HG03520 (cell line): ENCODE measurements at regions not wholly inside any gene's neighbourhood (a gene's known extent, or its start where the extent isn't known, plus 50 kb on each side); places are given as distances from the start of the nearest gene placed in this dataset.

Source experiments
- ATAC-seq: cut with Tn5 transposase; IDR thresholded peaks from one replicate; pipeline ENCODE4 v1.9.1; 2021; ENCODE audit warnings: mild to moderate bottlenecking, moderate library complexity; ENCODE audit not compliant: unreplicated experiment

DNA sequence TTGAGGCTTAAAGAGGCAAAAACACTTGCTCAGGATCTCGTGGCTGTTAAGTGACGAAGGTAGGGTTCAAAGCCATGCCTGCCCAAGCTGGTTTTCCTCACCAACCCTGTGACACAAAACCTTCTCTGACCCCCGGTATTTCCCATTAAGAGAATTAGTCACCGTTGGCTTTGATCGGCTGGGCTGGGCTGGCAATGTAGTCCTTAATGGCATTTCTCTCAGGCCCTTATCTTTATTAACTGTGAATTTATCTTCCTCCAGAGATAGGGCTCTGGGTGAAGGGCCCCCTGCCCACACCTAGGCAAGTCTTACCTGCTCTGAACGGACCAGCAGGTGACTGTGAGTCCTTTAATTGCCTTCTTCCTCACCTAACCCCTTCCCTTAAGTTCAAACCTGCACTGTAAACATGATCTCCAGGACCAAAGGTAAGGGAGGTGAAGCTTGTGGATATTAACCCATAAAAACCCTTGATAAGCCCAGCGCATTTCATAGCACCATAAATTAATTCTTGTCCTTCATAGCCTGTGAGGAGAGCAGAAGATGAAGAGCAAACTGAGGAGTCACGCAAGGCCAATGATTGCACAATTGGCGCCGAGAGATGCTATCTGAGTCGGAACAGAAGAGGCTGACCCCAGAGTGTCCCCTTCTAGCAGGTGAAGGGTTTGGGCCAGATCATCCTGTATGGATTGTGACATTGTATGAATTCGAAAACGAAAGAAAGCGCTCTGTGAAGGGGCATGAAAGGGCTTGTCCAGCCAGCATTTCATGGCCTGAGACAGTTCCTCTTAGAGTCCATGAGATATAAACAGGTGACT is 790.8 kb upstream of the TBX3 start:
- no peak for ATAC-seq

DNA sequence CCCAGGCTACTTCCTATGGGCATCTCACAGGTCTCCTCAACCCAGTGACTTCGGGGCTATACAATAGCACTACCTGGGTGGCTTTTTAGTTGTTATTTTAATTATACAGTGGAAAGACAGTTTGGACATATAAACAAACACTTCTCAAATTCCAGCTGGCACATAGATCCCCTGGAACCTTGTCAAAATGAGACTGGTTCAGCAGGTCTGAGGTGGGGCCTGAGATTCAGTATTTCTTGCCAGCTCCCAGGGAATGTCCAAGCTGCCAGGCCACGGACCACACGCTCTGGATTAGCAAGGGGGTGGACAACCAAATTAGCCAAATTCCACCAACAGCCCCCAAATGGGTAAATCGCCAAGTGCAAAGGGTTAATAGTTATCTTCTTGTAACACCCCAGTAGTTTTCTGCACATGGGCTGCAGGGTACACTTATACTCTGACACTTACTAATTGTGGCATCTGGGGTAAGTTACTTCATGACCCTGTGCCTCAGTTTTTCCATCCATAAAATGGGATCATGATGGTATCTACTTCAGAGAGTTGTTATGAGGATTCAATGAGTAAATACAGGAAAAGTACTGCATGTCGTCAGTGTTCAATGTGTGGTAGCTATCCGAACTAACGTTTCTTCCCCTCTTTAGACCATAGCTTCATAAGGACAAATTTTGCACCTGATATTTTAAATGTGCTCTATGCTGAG is 789.4 kb upstream of the TBX3 start:
- no peak for ATAC-seq

DNA sequence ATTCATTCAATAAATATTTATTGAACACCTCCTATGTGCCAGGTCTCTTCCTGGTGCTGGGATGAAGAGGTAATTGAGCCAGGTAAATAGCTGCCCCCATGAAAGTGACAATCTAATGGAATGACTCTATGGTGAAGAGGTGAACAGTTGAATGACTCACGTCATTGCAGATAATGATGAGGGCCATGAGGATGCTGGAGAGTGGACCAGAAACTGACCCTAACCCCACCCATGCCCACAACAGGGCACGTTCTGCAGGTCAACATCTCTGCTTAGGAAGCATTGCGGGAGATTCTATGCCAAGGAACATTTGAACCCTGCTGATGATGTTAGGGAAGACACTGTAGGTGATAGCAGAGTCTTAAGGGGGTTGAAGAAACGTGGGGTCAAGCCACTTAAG is 788.9 kb upstream of the TBX3 start:
- ATAC-seq, result no peak

DNA sequence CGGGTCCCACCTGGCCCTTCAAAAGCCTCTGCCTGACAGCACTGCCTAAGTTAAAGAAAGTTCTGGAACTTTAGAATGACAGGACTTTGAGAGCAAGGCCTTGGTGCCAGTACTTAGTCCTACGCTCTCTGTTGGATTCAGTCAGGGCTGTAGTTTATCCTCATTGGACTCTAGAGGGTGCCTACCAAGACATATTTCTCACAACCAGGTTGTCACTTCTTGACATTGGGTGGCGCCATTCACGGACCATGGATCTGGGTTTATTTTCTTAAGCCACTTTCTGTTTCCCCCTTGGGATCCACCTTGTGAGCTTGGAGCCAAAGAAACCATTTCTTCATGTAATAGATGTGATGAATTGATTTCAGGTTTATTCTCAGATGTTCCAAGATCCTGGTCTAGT is 787.0 kb upstream of the TBX3 start:
- no peak for ATAC-seq

DNA sequence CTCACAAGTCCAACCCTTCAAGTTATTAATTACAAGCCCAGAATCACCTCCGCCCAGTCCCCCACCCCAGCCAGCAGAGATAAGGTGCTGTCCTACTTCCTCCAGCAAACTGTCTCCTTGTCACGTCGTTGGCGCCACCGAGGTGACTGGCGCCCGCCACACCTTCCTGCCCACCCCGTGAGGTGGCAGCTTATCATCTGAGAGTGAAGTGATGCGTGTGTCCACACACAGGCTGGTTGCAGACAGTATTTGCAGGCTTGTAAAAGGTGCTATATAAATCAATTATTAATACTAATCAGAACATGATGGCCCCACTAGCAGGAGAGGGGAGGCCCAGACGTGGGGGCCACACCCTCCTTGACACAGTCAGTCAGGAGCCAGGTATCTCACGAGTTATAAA is 786.6 kb upstream of the TBX3 start:
- no peak for ATAC-seq

DNA sequence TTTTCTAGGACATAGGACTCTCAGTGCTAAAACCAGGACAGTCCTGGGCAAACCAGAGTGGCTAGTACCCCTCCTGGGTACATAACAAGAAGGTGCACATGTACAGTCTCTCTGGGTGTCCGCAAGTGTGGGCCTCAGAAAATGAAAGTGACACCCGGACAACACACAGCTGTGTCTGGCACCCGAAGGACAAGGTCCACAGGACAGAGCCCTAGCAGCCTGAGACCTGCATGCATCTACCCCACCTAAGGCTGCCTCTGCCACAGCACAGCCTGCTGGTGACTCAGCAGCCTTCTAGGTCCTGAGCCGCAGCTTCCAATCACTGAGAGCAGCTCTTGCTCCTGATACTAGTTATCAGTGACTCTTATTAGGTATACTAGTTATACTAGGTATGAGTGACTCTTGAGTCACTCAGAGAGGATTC is 784.1 kb upstream of the TBX3 start:
- ATAC-seq, result no peak

DNA sequence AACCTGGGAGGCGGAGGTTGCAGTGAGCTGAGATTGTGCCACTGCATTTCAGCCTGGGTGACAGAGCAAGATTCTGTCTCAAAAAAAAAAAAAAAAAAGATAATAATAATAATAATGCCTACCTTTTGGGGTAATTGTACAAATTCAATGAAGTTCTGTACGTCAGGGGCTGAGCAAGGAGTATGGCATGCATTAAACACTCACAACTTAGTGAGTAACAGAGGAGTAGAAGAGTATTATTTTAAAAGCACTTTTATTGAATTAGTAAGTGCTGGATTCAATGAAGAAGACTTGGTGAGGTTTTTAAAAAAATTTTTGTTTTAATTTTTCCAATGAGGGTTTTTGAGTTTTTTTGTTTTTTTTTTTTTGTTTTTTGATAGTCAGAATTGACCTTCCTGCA is 783.6 kb upstream of the TBX3 start:
- no peak for ATAC-seq

DNA sequence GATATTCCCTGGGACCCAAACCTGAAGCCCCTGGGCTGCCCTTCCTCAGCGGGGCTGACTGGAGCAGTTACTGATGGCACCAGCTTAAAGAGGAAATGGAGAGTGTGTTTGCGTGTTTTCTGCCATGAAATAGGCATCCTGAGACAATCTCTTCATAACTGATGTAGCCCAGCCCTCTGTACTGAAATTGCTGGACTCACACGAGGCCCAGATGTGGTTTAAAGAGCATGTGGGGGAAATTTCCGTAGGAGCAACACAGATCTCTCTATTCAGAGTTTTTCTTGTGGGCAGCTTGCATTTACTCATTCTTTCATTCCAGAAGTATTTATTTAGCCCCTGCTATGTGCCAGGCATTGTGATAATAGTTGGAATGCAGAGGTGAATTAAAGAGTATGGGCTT is 782.1 kb upstream of the TBX3 start:
- ATAC-seq, result no peak

DNA sequence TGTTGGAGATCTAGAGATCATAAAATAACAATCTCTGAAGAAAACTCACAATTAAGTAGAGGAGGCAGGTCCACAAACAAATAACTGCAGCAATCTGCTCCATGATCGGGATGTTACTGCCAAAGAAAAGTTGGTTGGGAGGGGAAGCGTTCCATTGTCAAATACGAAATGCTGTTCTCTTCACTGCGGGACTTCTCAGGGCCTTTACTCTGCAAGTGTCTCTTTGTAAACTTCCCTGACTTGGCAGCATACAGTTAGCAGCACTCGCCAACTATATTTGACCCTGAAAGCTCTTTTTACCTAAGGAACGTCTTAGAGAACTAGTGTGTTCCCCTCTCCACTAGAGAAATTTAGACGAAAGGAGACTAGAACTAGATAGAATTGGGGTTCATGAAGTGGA is 780.7 kb upstream of the TBX3 start:
- ATAC-seq, result no peak

DNA sequence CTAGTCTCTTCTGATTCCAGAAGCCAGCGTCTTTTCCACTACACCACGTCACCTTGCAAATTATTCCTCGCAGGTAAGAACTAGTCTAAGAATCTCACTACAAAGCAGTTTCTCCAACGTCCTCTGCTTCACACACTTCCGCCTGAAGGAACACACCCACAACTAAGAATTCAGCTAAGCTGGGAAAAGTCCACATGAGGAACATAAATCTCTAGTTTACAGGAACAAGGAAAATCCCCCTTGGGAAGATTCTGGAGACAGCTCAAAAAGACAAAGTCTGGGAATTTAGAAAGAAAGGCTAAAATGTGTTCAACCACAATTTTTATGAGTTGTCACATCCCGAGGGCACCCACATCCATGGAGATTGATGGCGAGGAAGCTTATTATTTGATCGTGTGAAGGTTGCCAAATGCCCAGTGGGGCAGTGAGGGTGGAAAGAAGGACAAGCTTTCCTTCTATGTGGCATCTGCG is 780.2 kb upstream of the TBX3 start:
- ATAC-seq, result no peak

DNA sequence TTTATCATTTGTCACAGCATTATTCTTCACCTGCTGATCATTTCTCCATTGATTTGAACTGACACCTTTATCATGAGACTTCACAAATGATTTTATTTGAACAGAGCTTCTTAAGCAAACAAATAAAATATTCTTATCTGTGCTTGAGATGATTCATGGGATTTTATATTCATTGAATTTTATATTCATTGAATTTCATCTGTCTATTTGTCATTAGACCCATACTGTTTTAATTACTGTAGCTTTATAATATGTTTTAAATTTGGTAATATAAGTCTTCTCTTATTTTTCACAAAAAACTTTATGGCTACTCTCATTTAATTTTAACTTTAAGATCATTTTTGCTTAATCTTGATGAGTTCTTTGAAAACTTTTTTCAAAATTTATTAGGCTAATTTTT is 777.4 kb upstream of the TBX3 start:
- ATAC-seq, result no peak

DNA sequence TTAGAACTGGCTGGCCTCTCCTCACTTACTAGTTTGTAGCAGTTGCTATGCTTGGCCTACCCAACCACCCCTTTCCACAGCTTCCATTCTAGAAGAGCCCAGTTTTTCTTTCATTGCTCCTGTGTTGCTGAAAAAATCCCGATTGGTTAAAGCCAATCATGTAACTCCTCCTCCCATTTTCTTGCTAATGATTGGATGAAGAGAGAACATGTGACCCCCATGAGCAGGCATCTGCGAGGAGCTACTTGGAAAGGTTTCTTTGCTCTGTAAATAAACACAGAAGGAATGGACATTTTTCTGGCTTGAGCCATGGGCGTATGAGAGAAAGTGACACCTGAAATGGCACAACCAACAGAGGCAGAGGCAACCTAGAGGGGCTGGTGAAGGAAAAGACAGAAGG is 773.8 kb upstream of the TBX3 start:
- no peak for ATAC-seq

DNA sequence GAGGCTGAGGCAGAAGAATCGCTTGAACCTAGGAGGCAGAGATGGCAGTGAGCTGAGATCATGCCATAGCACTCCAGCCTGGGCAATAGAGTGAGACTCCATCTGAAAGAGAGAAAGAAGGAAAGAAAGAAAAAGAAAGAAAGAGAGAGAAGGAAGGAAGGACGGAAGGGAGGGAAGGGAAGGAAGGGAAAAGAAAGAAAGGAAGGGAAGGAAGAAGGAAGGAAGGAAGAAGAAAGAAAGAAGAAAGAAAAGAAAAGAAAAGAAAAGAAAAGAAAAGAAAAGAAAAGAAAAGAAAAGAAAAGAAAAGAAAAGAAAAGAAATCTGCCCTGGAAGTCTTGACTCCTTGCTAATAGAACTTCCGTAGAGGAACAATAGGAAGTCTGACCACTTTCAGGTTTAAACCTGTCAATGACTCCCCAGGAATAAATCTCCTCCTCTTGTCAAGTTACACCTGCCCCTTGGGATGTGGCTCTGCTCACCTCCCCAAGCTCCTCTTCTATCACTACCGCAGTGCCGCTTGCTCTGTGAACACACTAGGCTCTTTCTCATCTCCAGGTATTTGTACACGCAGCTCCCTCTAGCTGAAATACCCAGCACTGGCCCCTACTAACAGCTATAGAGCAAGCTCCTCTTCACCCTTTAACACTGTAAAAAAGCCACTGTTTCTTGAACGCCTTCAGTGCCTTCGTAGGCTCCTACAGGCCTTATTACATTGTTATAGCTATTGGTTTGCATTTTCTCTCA is 773.1 kb upstream of the TBX3 start:
- no peak for ATAC-seq

DNA sequence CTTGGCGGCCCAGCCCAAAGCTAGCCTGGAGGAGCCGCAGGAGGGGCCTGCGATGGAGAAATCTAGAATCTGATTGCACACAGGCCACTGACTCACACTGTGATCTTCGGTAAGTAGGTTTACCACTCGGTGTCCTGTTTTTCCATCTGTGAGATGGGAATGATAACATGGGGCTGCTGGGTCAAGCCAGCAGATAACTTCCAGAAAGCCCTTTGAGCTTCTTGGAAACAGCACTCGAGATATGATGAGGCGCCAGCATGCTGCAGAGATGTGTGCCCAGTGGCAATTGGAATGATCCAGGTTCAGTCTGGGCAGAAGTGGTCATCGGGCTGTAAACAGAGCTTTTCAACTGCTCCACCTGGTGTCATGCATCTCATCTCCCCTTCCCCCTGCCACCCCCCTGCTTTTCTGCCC is 771.3 kb upstream of the TBX3 start:
- ATAC-seq, result no peak

DNA sequence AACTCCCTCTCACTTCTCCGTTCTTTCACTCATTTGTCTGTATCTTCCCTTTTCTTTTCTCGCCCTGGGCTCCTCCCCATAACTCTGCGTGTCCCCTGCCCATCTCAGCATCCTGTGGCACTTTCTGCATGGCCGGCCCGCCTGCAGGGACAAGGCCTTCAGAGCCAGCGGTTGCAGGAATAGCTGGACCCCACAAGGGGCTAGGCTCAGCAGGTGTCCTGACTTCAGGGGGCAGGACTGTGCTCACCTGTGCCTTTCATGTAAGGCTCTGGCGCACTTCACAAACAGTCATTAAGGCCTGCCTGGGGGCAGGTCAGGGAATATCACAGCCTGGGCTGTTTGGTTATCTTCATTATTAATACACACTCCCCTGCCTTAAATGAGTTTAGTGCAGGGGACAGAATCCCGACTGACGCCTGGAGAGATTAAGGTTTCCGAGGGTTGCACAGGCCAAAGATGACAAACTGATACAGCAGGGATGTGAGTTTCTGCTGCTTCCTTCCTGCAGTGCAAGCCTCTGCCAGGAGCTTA is 768.8 kb upstream of the TBX3 start:
- ATAC-seq, result no peak

DNA sequence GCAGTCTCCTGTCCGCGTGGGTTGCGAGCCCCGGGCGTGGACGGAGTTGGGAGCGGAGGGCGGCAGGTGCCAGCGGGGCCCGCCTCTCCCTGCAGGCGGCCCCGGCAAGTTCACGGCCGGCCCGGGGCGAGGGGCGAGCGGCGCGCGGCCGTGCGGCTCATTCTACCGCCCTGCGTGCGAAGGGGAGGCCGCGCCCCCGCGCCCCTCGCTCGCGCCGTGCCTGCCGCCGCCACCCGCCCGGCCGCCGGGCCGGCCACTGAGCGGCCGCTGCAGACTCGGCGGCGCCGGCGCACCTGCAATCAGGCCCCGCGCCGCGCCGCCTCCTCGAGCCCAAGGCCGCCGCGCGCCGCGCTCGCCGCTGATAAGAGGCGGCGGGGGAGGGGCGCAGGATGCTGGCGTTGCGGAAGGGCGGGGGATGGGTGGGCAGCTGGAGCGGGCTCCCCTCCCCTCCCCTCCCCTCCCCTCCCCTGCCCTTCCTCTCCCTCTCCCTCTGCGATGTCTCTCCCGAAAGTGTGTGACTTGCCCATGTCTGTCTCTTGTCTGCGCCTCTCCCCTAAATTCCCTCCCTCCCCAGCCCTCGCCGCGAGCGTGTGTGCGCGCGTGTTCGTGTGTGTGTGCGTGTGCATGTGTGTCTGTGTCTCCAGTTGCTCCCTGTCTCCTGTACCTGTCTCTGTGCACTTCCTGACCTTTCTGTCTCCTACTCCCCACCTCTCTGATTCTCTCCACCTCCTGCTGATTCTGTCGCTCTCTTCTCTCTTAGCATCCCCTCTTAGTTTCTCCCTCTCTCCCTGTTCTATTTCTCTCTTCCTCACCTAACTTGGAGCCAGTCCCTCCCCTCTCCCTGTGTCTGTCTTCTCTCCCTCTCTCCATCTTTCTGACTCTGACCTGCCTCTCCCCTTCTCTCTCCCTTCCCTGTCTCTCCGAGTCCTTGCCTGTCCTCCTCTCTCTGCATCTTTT is 768.1 kb upstream of the TBX3 start:
- ATAC-seq, result no peak

DNA sequence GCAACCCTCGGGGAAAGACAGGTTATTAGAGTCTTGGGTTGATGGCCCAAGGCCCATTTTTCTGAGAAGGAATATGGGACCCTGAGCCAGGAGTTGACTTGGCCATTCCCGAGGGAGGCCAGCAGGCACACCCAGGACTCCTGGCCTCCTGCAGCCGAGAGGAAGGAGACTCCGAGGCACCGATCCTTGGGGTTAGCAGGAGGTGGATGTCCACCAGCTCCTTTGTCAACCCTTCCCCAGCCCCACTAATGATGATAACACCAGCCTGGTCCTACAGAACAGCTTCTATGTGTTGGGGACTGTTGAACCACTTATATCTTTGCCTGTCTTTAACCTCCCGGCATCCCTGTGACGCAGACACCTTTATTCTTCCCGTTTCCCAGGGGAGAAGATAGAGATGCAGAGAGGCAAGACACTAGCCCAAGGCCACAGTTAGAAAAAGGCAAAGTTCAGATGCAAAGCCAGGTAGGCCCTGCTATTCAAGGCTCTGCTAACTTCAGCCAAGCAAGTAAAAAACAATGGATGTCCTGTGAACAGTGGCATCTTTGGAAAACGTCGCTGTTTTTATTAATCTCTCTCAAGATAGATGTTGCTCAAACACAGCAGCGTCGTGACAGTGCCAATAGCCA is 767.3 kb upstream of the TBX3 start:
- ATAC-seq, result no peak

DNA sequence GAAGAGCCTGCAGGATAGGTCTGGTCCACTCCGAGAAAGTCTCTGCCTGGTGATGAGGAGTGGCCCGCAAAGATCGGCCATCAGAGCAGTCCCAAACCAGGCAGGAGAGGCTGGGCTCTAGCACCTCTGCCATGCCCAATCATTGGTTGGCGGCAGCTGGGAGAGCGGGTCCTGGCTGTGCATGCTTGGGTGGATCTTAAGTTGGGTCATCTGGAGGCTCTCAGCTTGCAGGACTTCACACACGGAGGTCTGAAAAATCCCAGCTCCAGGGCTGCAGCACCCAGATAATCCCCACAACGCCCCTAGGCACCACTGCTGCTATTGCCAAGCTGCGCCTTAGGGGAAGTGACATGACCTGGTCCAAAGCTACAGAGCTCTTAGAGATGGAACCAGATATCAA is 766.7 kb upstream of the TBX3 start:
- ATAC-seq, result no peak

DNA sequence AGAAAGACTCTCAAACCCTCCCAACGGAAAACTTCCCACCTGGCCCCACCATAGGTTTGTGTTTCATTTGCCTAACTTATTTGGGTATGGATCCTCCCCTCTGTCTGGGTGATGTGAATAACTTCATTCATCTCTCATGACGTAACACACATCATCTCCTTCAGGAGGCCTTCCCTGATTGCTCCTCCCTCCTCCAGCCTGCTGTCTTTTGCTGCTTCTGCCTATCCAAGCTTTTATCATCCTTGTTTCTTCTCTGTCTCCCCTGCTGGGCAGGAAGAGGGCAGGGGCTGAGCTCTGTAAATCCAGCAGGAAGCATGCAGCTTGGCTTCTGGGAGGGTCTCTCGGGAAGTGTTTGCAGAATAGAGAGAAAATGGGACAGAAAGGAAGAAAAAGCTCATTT is 766.0 kb upstream of the TBX3 start:
- ATAC-seq, result no peak

DNA sequence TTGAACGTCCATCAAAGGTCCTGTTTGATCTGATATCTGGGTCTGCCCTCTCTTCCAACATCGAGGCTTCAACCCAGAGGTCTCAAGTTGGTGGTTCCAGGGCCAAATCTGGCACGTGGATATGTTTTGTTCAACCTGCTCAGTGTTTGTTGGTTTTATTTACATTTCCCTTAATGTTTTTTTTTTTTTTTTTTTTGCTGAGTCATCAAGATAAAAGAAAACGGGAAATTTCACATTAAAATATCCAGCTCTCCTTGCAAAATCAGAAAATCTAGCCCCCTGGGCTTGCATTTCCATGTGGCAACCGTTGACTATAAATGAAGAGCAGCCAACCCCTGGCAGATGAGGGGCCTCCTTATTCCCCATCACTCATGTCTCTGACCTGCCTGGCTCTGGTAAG is 765.6 kb upstream of the TBX3 start:
- no peak for ATAC-seq
